A549 (cell line): ENCODE measurements at regions not wholly inside any gene's neighbourhood (a gene's known extent, or its start where the extent isn't known, plus 50 kb on each side); places are given as distances from the start of the nearest gene placed in this dataset.

Source experiments
- ATAC-seq, 2 experiments: fragments of 200-7000 bp in 1 of 2; fragments of >200 bp in 1 of 2; cut with Nextera tagmentation in 1 of 2; cut with Tn5 transposase in 1 of 2; 3 replicates each; pipeline versions ENCODE4 v1.8.0 to v1.9.1; 2018 to 2020; ENCODE audit warnings: mild to moderate bottlenecking in 1 of 2, moderate library complexity in 1 of 2
- CTCF ChIA-PET: fragments of 300-600 bp; sonication (Branson Sonifier 250); formaldehyde crosslinking; extraction: SDS; loops from one replicate; lab custom pipeline; 2021; ENCODE audit warnings: antibody characterized with exemption, inconsistent platforms; lab: Yijun Ruan, JAX
- POLR2A ChIA-PET: fragments of 350-600 bp; formaldehyde crosslinking; extraction: SDS; loops from one replicate; lab custom pipeline; 2021; ENCODE audit warnings: antibody characterized with exemption, inconsistent platforms; lab: Yijun Ruan, JAX
- DNase-seq, 2 experiments: peaks; one replicate each; pipeline versions ENCODE4 v3.0.0 to v3.0.0-alpha.2; 2011 to 2016; ENCODE audit warnings: low read depth in 1 of 2, low spot score in 1 of 2
- FAIRE-seq: peaks from 2 replicates; lab custom pipeline; 2011; peaks lifted over from hg19 to GRCh38; lab: Jason Lieb, UNC
- H3K27ac ChIP-seq, 2 experiments: fragments of >200 bp; sonication (Bioruptor Twin); formaldehyde crosslinking; 3 replicates each; pipeline ENCODE4 v1.5.1; 2016 to 2017
- H3K4me1 ChIP-seq: fragments of >200 bp; sonication (Bioruptor Twin); formaldehyde crosslinking; 3 replicates; pipeline ENCODE4 v1.6.1; 2016
- H3K4me2 ChIP-seq: fragments of >200 bp; sonication (Bioruptor Twin); formaldehyde crosslinking; 3 replicates; pipeline ENCODE4 v1.6.1; 2016
- H3K4me3 ChIP-seq: fragments of >200 bp; sonication (Bioruptor Twin); formaldehyde crosslinking; 3 replicates; pipeline ENCODE4 v1.5.1; 2016
- H3K9me3 ChIP-seq: fragments of >200 bp; sonication (Bioruptor Twin); formaldehyde crosslinking; 3 replicates; pipeline ENCODE4 v1.6.1; 2016
- ATOH8 ChIP-seq: fragments of 250-450 bp; sonication (Bioruptor Pico); IDR thresholded peaks from 2 replicates; pipeline ENCODE4 v1.5.0; 2020; ENCODE audit warnings: low read depth, mild to moderate bottlenecking, moderate library complexity
- CBX8 ChIP-seq: fragments of 200-600 bp; sonication (generic); IDR thresholded peaks from 2 replicates; pipeline ENCODE4 v1.6.1; 2016
- CEBPB ChIP-seq, 2 experiments: fragments of >200 bp in 1 of 2; sonication (Bioruptor Twin) in 1 of 2; formaldehyde crosslinking in 1 of 2; IDR thresholded peaks; 2 replicates each; pipeline ENCODE4 v1.6.1; 2012 to 2016
- FOXS1 ChIP-seq: fragments of 250-450 bp; sonication (Bioruptor Pico); IDR thresholded peaks from 2 replicates; pipeline ENCODE4 v1.5.0; 2020; ENCODE audit warnings: mild to moderate bottlenecking, moderate library complexity
- HES2 ChIP-seq: fragments of >200 bp; sonication (Bioruptor Twin); formaldehyde crosslinking; IDR thresholded peaks from 2 replicates; pipeline ENCODE4 v1.6.1; 2016
- HOXB5 ChIP-seq: fragments of 250-450 bp; sonication (Bioruptor Pico); IDR thresholded peaks from 2 replicates; pipeline ENCODE4 v1.5.0; 2020; ENCODE audit warnings: mild to moderate bottlenecking, moderate library complexity
- KDM5A ChIP-seq: fragments of 200-600 bp; sonication (generic); IDR thresholded peaks from 2 replicates; pipeline ENCODE4 v1.6.1; 2016; ENCODE audit warnings: antibody characterized with exemption, mild to moderate bottlenecking
- MAFK ChIP-seq: fragments of 450-650 bp; IDR thresholded peaks from 2 replicates; pipeline ENCODE4 v1.6.1; 2014; ENCODE audit not compliant: partially characterized antibody
- MAZ ChIP-seq: fragments of 150-350 bp; IDR thresholded peaks from 2 replicates; pipeline ENCODE4 v1.6.1; 2014; ENCODE audit warnings: antibody characterized with exemption, low read depth, low read length, borderline replicate concordance
- NR3C1 ChIP-seq: fragments of >200 bp; sonication (Bioruptor Twin); formaldehyde crosslinking; IDR thresholded peaks from 3 replicates; pipeline ENCODE4 v1.6.1; 2017
- PHF8 ChIP-seq: fragments of 200-600 bp; sonication (generic); IDR thresholded peaks from 2 replicates; pipeline ENCODE4 v1.6.1; 2016; ENCODE audit warnings: low read depth, mild to moderate bottlenecking, antibody characterized with exemption, moderate library complexity, borderline replicate concordance
- POLR2AphosphoS2 ChIP-seq: conservative IDR thresholded peaks from 2 replicates; pipeline ENCODE4 v1.6.1; 2012; ENCODE audit warnings: low read length, improper control_type of control experiment, inconsistent platforms
- RCOR1 ChIP-seq: fragments of 150-350 bp; IDR thresholded peaks from 2 replicates; pipeline ENCODE4 v1.6.1; 2014; ENCODE audit warnings: antibody characterized with exemption, low read length, low read depth
- RFX5 ChIP-seq: fragments of 450-650 bp; IDR thresholded peaks from 2 replicates; pipeline ENCODE4 v1.7.1; 2014; ENCODE audit warnings: antibody characterized with exemption, mild to moderate bottlenecking, moderate library complexity
- RNF2 ChIP-seq: fragments of 200-600 bp; sonication (generic); IDR thresholded peaks from 2 replicates; pipeline ENCODE4 v1.6.1; 2016; ENCODE audit warnings: low read depth, mild to moderate bottlenecking, antibody characterized with exemption, moderate library complexity, borderline replicate concordance
- SMC3 ChIP-seq: fragments of >200 bp; sonication (Bioruptor Twin); formaldehyde crosslinking; IDR thresholded peaks from 3 replicates; pipeline ENCODE4 v1.6.1; 2018; ENCODE audit warnings: inconsistent platforms
- ZFP36 ChIP-seq: fragments of 450-650 bp; IDR thresholded peaks from 2 replicates; pipeline ENCODE4 v1.6.1; 2014; ENCODE audit warnings: borderline replicate concordance; ENCODE audit not compliant: partially characterized antibody
- ZNF302 ChIP-seq: fragments of 250-450 bp; sonication (Bioruptor Pico); IDR thresholded peaks from 2 replicates; pipeline ENCODE4 v1.9.0; 2021; ENCODE audit warnings: inconsistent platforms, mild to moderate bottlenecking, moderate library complexity
- WGBS: methylation state at CpG from one replicate; pipeline ENCODE4 v1.1.6; 2017; ENCODE audit errors: missing lambda C conversion rate; 5-methylcytosine and 5-hydroxymethylcytosine counted together
- TF ChIP-seq, protein P1 (sequence below): fragments of 250-450 bp; sonication (Bioruptor Pico); IDR thresholded peaks from 2 replicates; pipeline ENCODE4 v1.5.0; 2021; ENCODE audit warnings: mild to moderate bottlenecking, moderate library complexity, borderline replicate concordance
- TF ChIP-seq, protein P2 (sequence below): IDR thresholded peaks from 2 replicates; pipeline ENCODE4 v1.6.1; 2012

DNA sequence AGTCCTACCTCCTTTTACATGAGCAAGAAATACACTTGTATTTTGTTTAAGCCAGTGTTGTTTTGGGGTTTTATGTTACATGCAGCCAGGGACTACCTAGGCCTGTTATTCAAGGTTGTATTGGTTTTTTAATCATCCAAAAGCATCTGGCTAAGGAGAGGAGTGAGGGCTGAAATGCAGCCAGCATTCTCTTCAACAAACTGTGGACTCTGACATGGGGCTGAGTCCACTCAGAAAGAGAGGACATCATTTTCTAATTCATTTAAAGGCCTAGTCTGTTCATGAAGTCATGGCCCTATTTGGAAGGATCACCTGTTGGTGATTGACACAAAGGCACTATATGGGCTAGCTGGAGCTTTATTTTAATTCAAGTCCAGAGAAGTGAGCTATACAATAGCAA lies 190.4 kb downstream of the TTLL7 start:
- ATAC-seq, result no peak
- ChIA-PET POLR2A (no interaction called here), CTCF (no interaction called here)
- no peak overlapping the region for H3K27ac ChIP-seq
- H3K9me3 ChIP-seq, result no peaks in the 10 kb centered on the region
- no peaks in the 10 kb centered on the region for H3K4me1 ChIP-seq
- FAIRE-seq, result no peak
- no peak overlapping the region for H3K4me3 ChIP-seq
- TF ChIP-seq NR3C1, result no peak
- TF ChIP-seq KDM5A, result no peak
- TF ChIP-seq RNF2, result no peak
- no peak for TF ChIP-seq CEBPB (IDR thresholded peaks at IDR 0.05)
- no peak for TF ChIP-seq ZFP36
- TF ChIP-seq MAFK, result no peak
- TF ChIP-seq RFX5, result no peak
- no peak overlapping the region for H3K4me2 ChIP-seq
- no peak for DNase-seq

DNA sequence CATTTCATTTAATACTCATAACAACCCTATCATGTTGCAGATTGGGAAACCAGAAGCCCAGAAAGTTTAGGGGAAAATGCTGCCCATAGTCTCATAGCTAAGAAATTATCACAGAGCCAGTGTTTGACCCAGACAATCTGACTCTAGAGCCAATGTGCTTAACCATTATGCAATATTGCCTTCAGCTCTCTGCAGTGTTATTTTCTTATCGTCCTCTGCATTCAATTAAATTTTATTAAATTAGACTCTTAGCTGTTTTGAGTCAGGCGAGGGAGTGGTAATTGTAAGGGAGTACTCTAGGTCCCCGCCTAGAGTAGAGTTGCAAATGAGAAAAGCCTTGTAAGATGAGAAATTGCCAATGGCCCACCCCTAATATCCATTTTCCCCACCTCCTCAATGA lies 191.1 kb downstream of the TTLL7 start:
- POLR2A ChIA-PET, result no interaction called here
- no peaks in the 10 kb centered on the region for H3K9me3 ChIP-seq
- DNase-seq (no peak), FAIRE-seq (no peak), ATAC-seq (no peak)
- TF ChIP-seq, protein P1, sequence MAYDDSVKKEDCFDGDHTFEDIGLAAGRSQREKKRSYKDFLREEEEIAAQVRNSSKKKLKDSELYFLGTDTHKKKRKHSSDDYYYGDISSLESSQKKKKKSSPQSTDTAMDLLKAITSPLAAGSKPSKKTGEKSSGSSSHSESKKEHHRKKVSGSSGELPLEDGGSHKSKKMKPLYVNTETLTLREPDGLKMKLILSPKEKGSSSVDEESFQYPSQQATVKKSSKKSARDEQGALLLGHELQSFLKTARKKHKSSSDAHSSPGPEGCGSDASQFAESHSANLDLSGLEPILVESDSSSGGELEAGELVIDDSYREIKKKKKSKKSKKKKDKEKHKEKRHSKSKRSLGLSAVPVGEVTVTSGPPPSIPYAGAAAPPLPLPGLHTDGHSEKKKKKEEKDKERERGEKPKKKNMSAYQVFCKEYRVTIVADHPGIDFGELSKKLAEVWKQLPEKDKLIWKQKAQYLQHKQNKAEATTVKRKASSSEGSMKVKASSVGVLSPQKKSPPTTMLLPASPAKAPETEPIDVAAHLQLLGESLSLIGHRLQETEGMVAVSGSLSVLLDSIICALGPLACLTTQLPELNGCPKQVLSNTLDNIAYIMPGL (CRISPR knock-in tag), result no peak
- CTCF ChIA-PET, result no interaction called here
- H3K4me1 ChIP-seq, result no peaks in the 10 kb centered on the region
- H3K27ac ChIP-seq, result no peak overlapping the region
- 16% methylated on average over 3 of the region's 3 CpGs for WGBS
- no peak overlapping the region for H3K4me2 ChIP-seq
- no peak overlapping the region for H3K4me3 ChIP-seq

GRCh38 chr1:83807231-83807630 lies 191.7 kb downstream of the TTLL7 start:
- Histone ChIP-seq H3K27ac (no peak overlapping the region), H3K9me3 (no peaks in the 10 kb centered on the region), H3K4me2 (no peak overlapping the region), H3K4me3 (no peak overlapping the region), H3K4me1 (no peaks in the 10 kb centered on the region)
- DNase-seq, result no peak
- POLR2A ChIA-PET, result no interaction called here
- FAIRE-seq, result no peak
- WGBS, result 8% methylated on average over 1 of the region's 1 CpG
- TF ChIP-seq HOXB5 (CRISPR knock-in tag), result no peak
- TF ChIP-seq HES2, result no peak
- no peak for TF ChIP-seq ATOH8 (CRISPR knock-in tag)
- TF ChIP-seq POLR2AphosphoS2, result no peak
- TF ChIP-seq MAZ, result no peak
- TF ChIP-seq, protein P2, sequence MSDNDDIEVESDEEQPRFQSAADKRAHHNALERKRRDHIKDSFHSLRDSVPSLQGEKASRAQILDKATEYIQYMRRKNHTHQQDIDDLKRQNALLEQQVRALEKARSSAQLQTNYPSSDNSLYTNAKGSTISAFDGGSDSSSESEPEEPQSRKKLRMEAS, result no peak
- TF ChIP-seq RCOR1, result no peak
- TF ChIP-seq PHF8, result no peak
- no peak for TF ChIP-seq CBX8
- TF ChIP-seq FOXS1 (CRISPR knock-in tag), result no peak
- TF ChIP-seq SMC3, result no peak
- TF ChIP-seq ZNF302 (CRISPR knock-in tag), result no peak
- CTCF ChIA-PET, result no interaction called here
- ATAC-seq, result no peak

GRCh38 chr1:83805921-83806320 lies 193.0 kb downstream of the TTLL7 start:
- ATAC-seq (no peak), FAIRE-seq (no peak), DNase-seq (no peak)
- no peak for TF ChIP-seq NR3C1
- Histone ChIP-seq H3K4me3 (no peak overlapping the region), H3K4me2 (no peak overlapping the region), H3K9me3 (no peaks in the 10 kb centered on the region), H3K27ac (no peak overlapping the region), H3K4me1 (no peaks in the 10 kb centered on the region)
- ChIA-PET POLR2A (no interaction called here), CTCF (no interaction called here)
- 21% methylated on average over 4 of the region's 4 CpGs for WGBS
